H9 (cell line): ENCODE measurements at regions not wholly inside any gene's neighbourhood (a gene's known extent, or its start where the extent isn't known, plus 50 kb on each side); places are given as distances from the start of the nearest gene placed in this dataset.

ENCODE experiments used
- DNase-seq: peaks from one replicate; pipeline ENCODE4 v3.0.0-alpha.2; 2017
- H2AFZ ChIP-seq: one replicate; pipeline ENCODE4 v1.6.1; 2013; ENCODE audit warnings: mild to moderate bottlenecking, low read length, control low read depth, moderate library complexity
- H2AK5ac ChIP-seq: 2 replicates; pipeline ENCODE4 v1.6.1; 2013; ENCODE audit warnings: low read length, control low read depth, mixed read lengths; ENCODE audit not compliant: insufficient read length
- H2BK120ac ChIP-seq: one replicate; pipeline ENCODE4 v1.6.1; 2013; ENCODE audit warnings: low read depth, mild to moderate bottlenecking, low read length, control low read depth, inconsistent platforms; ENCODE audit not compliant: poor library complexity, severe bottlenecking
- H2BK12ac ChIP-seq: 2 replicates; pipeline ENCODE4 v1.6.1; 2013; ENCODE audit warnings: low read length, control low read depth, mixed read lengths, low read depth; ENCODE audit not compliant: insufficient read length
- H2BK15ac ChIP-seq: 2 replicates; pipeline ENCODE4 v1.6.1; 2013; ENCODE audit warnings: low read depth, low read length, control low read depth
- H2BK20ac ChIP-seq: one replicate; pipeline ENCODE4 v1.6.1; 2013; ENCODE audit warnings: low read depth, mild to moderate bottlenecking, low read length, control low read depth, inconsistent platforms; ENCODE audit not compliant: poor library complexity, severe bottlenecking
- H2BK5ac ChIP-seq: 2 replicates; pipeline ENCODE4 v1.6.1; 2013; ENCODE audit warnings: low read length, control low read depth, mixed read lengths; ENCODE audit not compliant: insufficient read length
- H3K14ac ChIP-seq: 2 replicates; pipeline ENCODE4 v1.6.1; 2013; ENCODE audit warnings: low read length, control low read depth; ENCODE audit not compliant: insufficient read depth
- H3K18ac ChIP-seq: 2 replicates; pipeline ENCODE4 v1.6.1; 2013; ENCODE audit warnings: low read depth, mild to moderate bottlenecking, mixed read lengths, low read length, control low read depth; ENCODE audit not compliant: insufficient read length
- H3K23ac ChIP-seq: 2 replicates; pipeline ENCODE4 v1.6.1; 2013; ENCODE audit warnings: low read length, control low read depth, mixed read lengths, low read depth; ENCODE audit not compliant: insufficient read length
- H3K23me2 ChIP-seq: 2 replicates; pipeline ENCODE4 v1.6.1; 2013; ENCODE audit warnings: low read depth, mild to moderate bottlenecking, mixed read lengths, low read length, control low read depth; ENCODE audit not compliant: insufficient read length, poor library complexity, severe bottlenecking
- H3K27ac ChIP-seq: 2 replicates; pipeline ENCODE4 v1.5.1; 2013; ENCODE audit warnings: low read length, control low read depth, mixed read lengths, low read depth; ENCODE audit not compliant: insufficient read length
- H3K27me3 ChIP-seq: 2 replicates; pipeline ENCODE4 v1.6.1; 2013; ENCODE audit warnings: low read length, control low read depth, inconsistent platforms; ENCODE audit not compliant: insufficient read depth
- H3K4ac ChIP-seq: 2 replicates; pipeline ENCODE4 v1.6.1; 2013; ENCODE audit warnings: low read depth, mild to moderate bottlenecking, control low read depth, inconsistent platforms, low read length, moderate library complexity
- H3K4me1 ChIP-seq: 2 replicates; pipeline ENCODE4 v1.6.1; 2013; ENCODE audit warnings: low read length, control low read depth, inconsistent platforms; ENCODE audit not compliant: insufficient read depth
- H3K4me2 ChIP-seq: 2 replicates; pipeline ENCODE4 v1.6.1; 2013; ENCODE audit warnings: low read length, control low read depth, mixed read lengths; ENCODE audit not compliant: insufficient read length, insufficient read depth
- H3K56ac ChIP-seq: 2 replicates; pipeline ENCODE4 v1.6.1; 2013; ENCODE audit warnings: low read depth, mild to moderate bottlenecking, mixed read lengths, low read length, control low read depth; ENCODE audit not compliant: insufficient read length
- H3K79me1 ChIP-seq: 2 replicates; pipeline ENCODE4 v1.6.1; 2013; ENCODE audit warnings: low read depth, mild to moderate bottlenecking, moderate library complexity, low read length, control low read depth, inconsistent platforms; ENCODE audit not compliant: insufficient read depth, poor library complexity, severe bottlenecking
- H3K79me2 ChIP-seq: 2 replicates; pipeline ENCODE4 v1.6.1; 2013; ENCODE audit warnings: low read length, control low read depth, inconsistent platforms; ENCODE audit not compliant: insufficient read depth
- H3K9ac ChIP-seq: 2 replicates; pipeline ENCODE4 v1.6.1; 2013; ENCODE audit warnings: low read length, control low read depth, mixed read lengths; ENCODE audit not compliant: insufficient read length; ENCODE audit errors: extremely low read depth
- H3K9me3 ChIP-seq: one replicate; pipeline ENCODE4 v1.6.1; 2013; ENCODE audit warnings: low read depth, low read length, inconsistent platforms; ENCODE audit not compliant: control insufficient read depth
- H3T11ph ChIP-seq: one replicate; pipeline ENCODE4 v1.6.1; 2013; ENCODE audit warnings: mild to moderate bottlenecking, low read length, control low read depth, inconsistent platforms
- H4K20me1 ChIP-seq: one replicate; pipeline ENCODE4 v1.6.1; 2013; ENCODE audit not compliant: control insufficient read depth, insufficient read length, insufficient read depth
- H4K5ac ChIP-seq: 2 replicates; pipeline ENCODE4 v1.6.1; 2013; ENCODE audit warnings: low read depth, mild to moderate bottlenecking, mixed read lengths, low read length, control low read depth; ENCODE audit not compliant: insufficient read length
- H4K8ac ChIP-seq: replicated peaks from 2 replicates; pipeline ENCODE4 v1.6.1; 2013; ENCODE audit warnings: low read length, control low read depth, mixed read lengths, low read depth; ENCODE audit not compliant: insufficient read length
- H4K91ac ChIP-seq: 2 replicates; pipeline ENCODE4 v1.6.1; 2013; ENCODE audit warnings: low read depth, mild to moderate bottlenecking, moderate library complexity, mixed read lengths, low read length, control low read depth; ENCODE audit not compliant: insufficient read length
- H3K27ac Mint-ChIP-seq, 3 experiments: 2 replicates in 2 of 3; 3 replicates in 1 of 3; pipeline ENCODE4 v1.8.0; 2020 to 2021; ENCODE audit warnings: mixed read lengths in 3 of 3, mild to moderate bottlenecking in 1 of 3, moderate library complexity in 1 of 3
- H3K27me3 Mint-ChIP-seq: 2 replicates; pipeline ENCODE4 v1.8.0; 2021; ENCODE audit warnings: low read depth, mild to moderate bottlenecking, moderate library complexity, mixed read lengths
- H3K36me3 Mint-ChIP-seq, 3 experiments: 2 replicates in 2 of 3; 3 replicates in 1 of 3; pipeline ENCODE4 v1.8.0; 2020 to 2021; ENCODE audit warnings: low read depth in 3 of 3, mixed read lengths in 3 of 3; ENCODE audit not compliant: insufficient read depth in 1 of 3
- H3K4me1 Mint-ChIP-seq, 2 experiments: 2 replicates each; pipeline ENCODE4 v1.8.0; 2020; ENCODE audit warnings: mixed read lengths in 2 of 2
- H3K4me3 Mint-ChIP-seq, 2 experiments: 2 replicates in 1 of 2; 3 replicates in 1 of 2; pipeline ENCODE4 v1.8.0; 2020 to 2021; ENCODE audit warnings: mild to moderate bottlenecking in 2 of 2, mixed read lengths in 2 of 2, moderate library complexity in 1 of 2
- H3K9me3 Mint-ChIP-seq, 2 experiments: 2 replicates in 1 of 2; 3 replicates in 1 of 2; pipeline ENCODE4 v1.8.0; 2020; ENCODE audit warnings: mild to moderate bottlenecking in 2 of 2, mixed read lengths in 2 of 2, moderate library complexity in 1 of 2
- CTCF ChIP-seq: fragments of 200-600 bp; sonication (generic); conservative IDR thresholded peaks from 3 replicates; pipeline ENCODE4 v1.8.0; 2021; ENCODE audit warnings: antibody characterized with exemption, mild to moderate bottlenecking
- WGBS: extraction: QIAGEN DNeasy Blood & Tissue Kit; methylation state at CpG from one replicate; pipeline ENCODE4 v1.1.7; 2013; ENCODE audit warnings: missing lambda C conversion rate, low lambda C conversion rate, mixed read lengths; ENCODE audit not compliant: insufficient read length; ENCODE audit errors: extremely low coverage; 5-methylcytosine and 5-hydroxymethylcytosine counted together

DNA sequence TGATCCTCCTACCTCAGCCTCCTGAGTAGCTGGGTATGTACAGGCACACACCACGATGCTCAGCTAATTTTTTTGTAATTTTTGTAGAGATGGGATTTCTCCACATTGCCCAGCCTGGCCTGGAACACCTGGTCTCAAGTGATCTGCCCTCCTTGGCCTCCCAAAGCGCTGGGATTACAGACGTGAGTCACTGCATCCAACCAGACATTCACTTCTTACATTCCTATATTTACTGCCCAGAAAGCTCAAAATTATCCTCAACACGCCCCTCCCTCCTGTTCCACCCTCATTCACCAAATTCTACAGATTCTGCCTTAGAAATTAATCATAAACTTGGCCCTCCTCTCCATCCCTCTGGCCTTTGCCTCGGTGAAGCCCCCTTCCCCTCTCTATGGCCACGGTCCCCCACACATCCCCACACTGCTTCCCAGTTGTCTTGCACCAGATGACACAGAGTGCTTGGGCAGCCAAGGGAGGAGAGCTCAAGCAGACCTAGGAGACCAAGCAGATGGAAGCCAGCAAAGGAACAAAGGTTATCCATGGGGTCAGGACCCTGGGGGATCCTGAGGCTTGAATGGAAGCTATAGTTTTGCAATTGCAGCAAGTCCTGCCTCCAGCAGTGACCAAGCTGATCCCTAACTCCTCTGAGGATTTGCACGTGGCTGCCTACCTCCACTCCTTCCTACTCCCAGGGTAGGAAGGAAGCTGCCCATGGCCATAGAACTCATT, 213.2 kb upstream of the FOXN3 start:
- Mint-ChIP-seq H3K4me3 (no peak overlapping the region), H3K9me3 (no peaks in the 10 kb centered on the region), H3K36me3 (peaks cover 0 to 6% (median 6%) of the 10 kb centered on the region in 3 experiments; a peak in 4 of 7 replicates), H3K27me3 (peaks cover 6% of the 10 kb centered on the region; the same call in 1 of the 2 replicates), H3K27ac (no peak overlapping the region; a peak in 2 of 7 replicates), H3K4me1 (peaks cover 50 to 55% of the 10 kb centered on the region in 2 experiments)
- H2BK120ac ChIP-seq: no peak overlapping the region
- H3K23ac ChIP-seq: no peak overlapping the region
- WGBS: no CpG with 5 or more reads among the region's 7 CpGs
- H3K4ac ChIP-seq: no peak overlapping the region
- H4K5ac ChIP-seq: no peak overlapping the region
- no peak overlapping the region for H3K9ac ChIP-seq
- no peaks in the 10 kb centered on the region for H3K27me3 ChIP-seq
- no peak overlapping the region for H3K4me2 ChIP-seq
- no peak for DNase-seq
- no peak overlapping the region; the same call in 1 of the 2 replicates for H3K14ac ChIP-seq
- no peak overlapping the region for H3K56ac ChIP-seq
- H3K79me2 ChIP-seq: no peaks in the 10 kb centered on the region
- no peaks in the 10 kb centered on the region for H3K9me3 ChIP-seq
- H3K23me2 ChIP-seq: no peaks in the 10 kb centered on the region
- H2BK12ac ChIP-seq: no peak overlapping the region
- no peak overlapping the region for H4K8ac ChIP-seq
- no peak overlapping the region for H2AFZ ChIP-seq
- no peak overlapping the region for H3K27ac ChIP-seq
- peak overlapping the region; percentile 12 for H4K91ac ChIP-seq
- H3T11ph ChIP-seq: no peak overlapping the region
- no peak overlapping the region for H3K18ac ChIP-seq
- H4K20me1 ChIP-seq: no peaks in the 10 kb centered on the region
- no peak overlapping the region for H2AK5ac ChIP-seq
- H2BK20ac ChIP-seq: no peak overlapping the region
- H2BK5ac ChIP-seq: no peak overlapping the region
- no peaks in the 10 kb centered on the region for H3K79me1 ChIP-seq
- peaks cover 12% of the 10 kb centered on the region; the same call in 1 of the 2 replicates for H3K4me1 ChIP-seq
- H2BK15ac ChIP-seq: no peak overlapping the region
- no peak for TF ChIP-seq CTCF
